BLaER1 (cell line): ENCODE measurements at regions not wholly inside any gene's neighbourhood (a gene's known extent, or its start where the extent isn't known, plus 50 kb on each side); places are given as distances from the start of the nearest gene placed in this dataset.

ENCODE experiments used
- H3K27ac ChIP-seq: shearing (Covaris generic); formaldehyde crosslinking; 2 replicates; pipeline ENCODE4 v1.8.1; 2022
- H3K27me3 ChIP-seq: shearing (Covaris generic); formaldehyde crosslinking; 2 replicates; pipeline ENCODE4 v1.8.1; 2022
- H3K36me3 ChIP-seq: shearing (Covaris generic); formaldehyde crosslinking; 2 replicates; pipeline ENCODE4 v1.8.1; 2022
- H3K4me1 ChIP-seq: shearing (Covaris generic); formaldehyde crosslinking; 2 replicates; pipeline ENCODE4 v1.8.1; 2022
- H3K4me2 ChIP-seq: shearing (Covaris generic); formaldehyde crosslinking; 2 replicates; pipeline ENCODE4 v1.8.1; 2022
- H3K4me3 ChIP-seq: shearing (Covaris generic); formaldehyde crosslinking; 2 replicates; pipeline ENCODE4 v1.8.1; 2022
- H3K9ac ChIP-seq: shearing (Covaris generic); formaldehyde crosslinking; 2 replicates; pipeline ENCODE4 v1.8.1; 2022
- H3K9me3 ChIP-seq: shearing (Covaris generic); formaldehyde crosslinking; 2 replicates; pipeline ENCODE4 v1.8.1; 2022
- H4K20me1 ChIP-seq: shearing (Covaris generic); formaldehyde crosslinking; 2 replicates; pipeline ENCODE4 v1.8.1; 2022
- Cebpa-rat ChIP-seq: shearing (Covaris generic); IDR thresholded peaks from 2 replicates; pipeline ENCODE4 v1.8.1; 2022

- H3K4me3 ChIP-seq, result no peak overlapping the region
- H3K36me3 ChIP-seq, result no peaks in the 10 kb centered on the region
- TF ChIP-seq Cebpa-rat, result no peak
- no peaks in the 10 kb centered on the region for H4K20me1 ChIP-seq
- no peak overlapping the region for H3K4me2 ChIP-seq
- H3K9ac ChIP-seq, result no peak overlapping the region
- H3K27me3 ChIP-seq, result no peaks in the 10 kb centered on the region
- H3K9me3 ChIP-seq, result no peaks in the 10 kb centered on the region
- H3K4me1 ChIP-seq, result no peaks in the 10 kb centered on the region
- no peak overlapping the region for H3K27ac ChIP-seq
Measured at GRCh38 chr7:138278601-138279000, 181.5 kb upstream of the TRIM24 start.

GRCh38 chr7:138282997-138283396 lies 177.1 kb upstream of the TRIM24 start:
- Histone ChIP-seq H3K4me1 (no peaks in the 10 kb centered on the region), H3K9me3 (no peaks in the 10 kb centered on the region), H3K9ac (no peak overlapping the region), H3K36me3 (no peaks in the 10 kb centered on the region), H3K27ac (no peak overlapping the region), H3K4me2 (no peak overlapping the region), H4K20me1 (no peaks in the 10 kb centered on the region), H3K4me3 (no peak overlapping the region), H3K27me3 (no peaks in the 10 kb centered on the region)
- no peak for TF ChIP-seq Cebpa-rat

- Histone ChIP-seq H3K9me3 (peaks cover 13% of the 10 kb centered on the region), H3K9ac (no peak overlapping the region), H3K27me3 (no peaks in the 10 kb centered on the region), H3K4me1 (no peaks in the 10 kb centered on the region), H3K4me3 (no peak overlapping the region), H4K20me1 (no peaks in the 10 kb centered on the region), H3K27ac (no peak overlapping the region), H3K36me3 (no peaks in the 10 kb centered on the region), H3K4me2 (no peak overlapping the region)
- TF ChIP-seq Cebpa-rat, result no peak
Measured at GRCh38 chr7:138285129-138285528, 174.9 kb upstream of the TRIM24 start.

GRCh38 chr7:138286846-138287245 lies 173.2 kb upstream of the TRIM24 start:
- TF ChIP-seq Cebpa-rat, result no peak
- Histone ChIP-seq H3K4me1 (no peaks in the 10 kb centered on the region), H3K4me3 (no peak overlapping the region), H3K4me2 (no peak overlapping the region), H3K36me3 (no peaks in the 10 kb centered on the region), H3K27ac (no peak overlapping the region), H3K27me3 (no peaks in the 10 kb centered on the region), H3K9me3 (peaks cover 20% of the 10 kb centered on the region), H3K9ac (no peak overlapping the region), H4K20me1 (no peaks in the 10 kb centered on the region)

GRCh38 chr7:138287549-138287948 lies 172.5 kb upstream of the TRIM24 start:
- Histone ChIP-seq H3K9me3 (peaks cover 20% of the 10 kb centered on the region), H3K4me1 (no peaks in the 10 kb centered on the region), H3K27me3 (no peaks in the 10 kb centered on the region), H3K27ac (no peak overlapping the region), H3K9ac (no peak overlapping the region), H3K4me3 (no peak overlapping the region), H3K36me3 (no peaks in the 10 kb centered on the region), H4K20me1 (no peaks in the 10 kb centered on the region), H3K4me2 (no peak overlapping the region)
- TF ChIP-seq Cebpa-rat, result no peak

GRCh38 chr7:138289082-138289481 lies 171.0 kb upstream of the TRIM24 start:
- Histone ChIP-seq H3K36me3 (no peaks in the 10 kb centered on the region), H4K20me1 (no peaks in the 10 kb centered on the region), H3K4me1 (no peaks in the 10 kb centered on the region), H3K27me3 (no peaks in the 10 kb centered on the region), H3K4me2 (no peak overlapping the region), H3K27ac (no peak overlapping the region), H3K4me3 (no peak overlapping the region), H3K9ac (no peak overlapping the region), H3K9me3 (peaks cover 20% of the 10 kb centered on the region)
- TF ChIP-seq Cebpa-rat, result no peak

- no peak overlapping the region for H3K27ac ChIP-seq
- H3K27me3 ChIP-seq, result no peaks in the 10 kb centered on the region
- peaks cover 8% of the 10 kb centered on the region for H3K4me1 ChIP-seq
- H3K4me2 ChIP-seq, result no peak overlapping the region
- no peak overlapping the region for H3K9ac ChIP-seq
- no peak for TF ChIP-seq Cebpa-rat
- H4K20me1 ChIP-seq, result no peaks in the 10 kb centered on the region
- H3K36me3 ChIP-seq, result no peaks in the 10 kb centered on the region
- H3K4me3 ChIP-seq, result no peak overlapping the region
- H3K9me3 ChIP-seq, result peaks cover 20% of the 10 kb centered on the region
Measured at GRCh38 chr7:138289864-138290263, 170.2 kb upstream of the TRIM24 start.

GRCh38 chr7:138292951-138293350 lies 167.1 kb upstream of the TRIM24 start:
- TF ChIP-seq Cebpa-rat, result no peak
- Histone ChIP-seq H3K4me2 (no peak overlapping the region), H3K4me1 (peaks cover 14% of the 10 kb centered on the region), H3K4me3 (no peak overlapping the region), H4K20me1 (no peaks in the 10 kb centered on the region), H3K9ac (no peak overlapping the region), H3K36me3 (no peaks in the 10 kb centered on the region), H3K27ac (no peak overlapping the region), H3K27me3 (no peaks in the 10 kb centered on the region), H3K9me3 (peaks cover 20% of the 10 kb centered on the region)

GRCh38 chr7:138295049-138295637 lies 164.9 kb upstream of the TRIM24 start:
- H3K36me3 ChIP-seq, result no peaks in the 10 kb centered on the region
- no peak overlapping the region for H3K9ac ChIP-seq
- H4K20me1 ChIP-seq, result no peaks in the 10 kb centered on the region
- peak overlapping the region; percentile 59 for H3K4me2 ChIP-seq
- peaks cover 14% of the 10 kb centered on the region for H3K4me1 ChIP-seq
- H3K9me3 ChIP-seq, result peaks cover 7% of the 10 kb centered on the region
- no peak for TF ChIP-seq Cebpa-rat
- no peak overlapping the region for H3K27ac ChIP-seq
- no peak overlapping the region for H3K4me3 ChIP-seq
- no peaks in the 10 kb centered on the region for H3K27me3 ChIP-seq

GRCh38 chr7:138297526-138297925 lies 162.5 kb upstream of the TRIM24 start:
- TF ChIP-seq Cebpa-rat, result no peak
- Histone ChIP-seq H3K27ac (no peak overlapping the region), H3K4me3 (no peak overlapping the region), H4K20me1 (no peaks in the 10 kb centered on the region), H3K36me3 (no peaks in the 10 kb centered on the region), H3K9me3 (no peaks in the 10 kb centered on the region), H3K27me3 (no peaks in the 10 kb centered on the region), H3K4me2 (no peak overlapping the region), H3K9ac (no peak overlapping the region), H3K4me1 (peaks cover 14% of the 10 kb centered on the region)

- no peaks in the 10 kb centered on the region for H3K27me3 ChIP-seq
- no peak for TF ChIP-seq Cebpa-rat
- no peak overlapping the region for H3K4me2 ChIP-seq
- H3K27ac ChIP-seq, result no peak overlapping the region
- no peaks in the 10 kb centered on the region for H3K9me3 ChIP-seq
- no peak overlapping the region for H3K9ac ChIP-seq
- no peaks in the 10 kb centered on the region for H4K20me1 ChIP-seq
- H3K36me3 ChIP-seq, result no peaks in the 10 kb centered on the region
- H3K4me1 ChIP-seq, result peaks cover 14% of the 10 kb centered on the region
- no peak overlapping the region for H3K4me3 ChIP-seq
Measured at GRCh38 chr7:138299066-138299465, 161.0 kb upstream of the TRIM24 start.
